ENCODE measurements at regions not wholly inside any gene's neighbourhood (a gene's known extent, or its start where the extent isn't known, plus 50 kb on each side); places are given as distances from the start of the nearest gene placed in this dataset.

GRCh38 chr2:146748046-146748445, 1096.8 kb upstream of the ACVR2A start:
- no peak overlapping the region for H3K4me3 ChIP-seq (ENCODE audit: low read length)
- no peak for DNase-seq (ENCODE audit: low read depth)
- TF ChIP-seq, protein P1, sequence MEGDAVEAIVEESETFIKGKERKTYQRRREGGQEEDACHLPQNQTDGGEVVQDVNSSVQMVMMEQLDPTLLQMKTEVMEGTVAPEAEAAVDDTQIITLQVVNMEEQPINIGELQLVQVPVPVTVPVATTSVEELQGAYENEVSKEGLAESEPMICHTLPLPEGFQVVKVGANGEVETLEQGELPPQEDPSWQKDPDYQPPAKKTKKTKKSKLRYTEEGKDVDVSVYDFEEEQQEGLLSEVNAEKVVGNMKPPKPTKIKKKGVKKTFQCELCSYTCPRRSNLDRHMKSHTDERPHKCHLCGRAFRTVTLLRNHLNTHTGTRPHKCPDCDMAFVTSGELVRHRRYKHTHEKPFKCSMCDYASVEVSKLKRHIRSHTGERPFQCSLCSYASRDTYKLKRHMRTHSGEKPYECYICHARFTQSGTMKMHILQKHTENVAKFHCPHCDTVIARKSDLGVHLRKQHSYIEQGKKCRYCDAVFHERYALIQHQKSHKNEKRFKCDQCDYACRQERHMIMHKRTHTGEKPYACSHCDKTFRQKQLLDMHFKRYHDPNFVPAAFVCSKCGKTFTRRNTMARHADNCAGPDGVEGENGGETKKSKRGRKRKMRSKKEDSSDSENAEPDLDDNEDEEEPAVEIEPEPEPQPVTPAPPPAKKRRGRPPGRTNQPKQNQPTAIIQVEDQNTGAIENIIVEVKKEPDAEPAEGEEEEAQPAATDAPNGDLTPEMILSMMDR (conservative IDR thresholded peaks at IDR 0.05; ENCODE audit: low read length) = no peak

DNA sequence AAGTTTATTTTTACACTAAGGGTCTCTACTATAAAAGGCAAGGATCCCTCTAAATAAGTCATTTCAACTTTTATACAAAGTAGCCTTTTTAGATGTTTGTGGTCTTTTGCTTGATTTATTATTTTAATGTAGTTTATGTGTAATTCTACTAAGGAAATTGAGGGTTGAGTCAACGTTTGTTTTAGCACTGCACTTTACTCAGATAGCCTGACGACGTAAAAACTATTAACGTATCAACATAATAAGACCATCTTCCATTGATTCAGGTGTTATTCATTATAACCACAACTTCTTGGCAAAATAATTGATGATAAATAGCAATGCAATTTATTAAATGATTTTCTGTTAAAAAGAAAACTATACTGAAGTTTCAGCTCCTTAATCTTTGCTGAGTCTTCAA, 1103.6 kb upstream of the ACVR2A start:
- no peak for DNase-seq (ENCODE audit: low read depth)
- TF ChIP-seq, protein P1 (conservative IDR thresholded peaks at IDR 0.05; ENCODE audit: low read length) = no peak
- no peak overlapping the region for H3K4me3 ChIP-seq (ENCODE audit: low read length)

- TF ChIP-seq, protein P1 (conservative IDR thresholded peaks at IDR 0.05; ENCODE audit: low read length) = no peak
- H3K4me3 ChIP-seq (ENCODE audit: low read length) = no peak overlapping the region
- no peak for DNase-seq (ENCODE audit: low read depth)
Measured at GRCh38 chr2:146734821-146735190, 1110.0 kb upstream of the ACVR2A start.

DNA sequence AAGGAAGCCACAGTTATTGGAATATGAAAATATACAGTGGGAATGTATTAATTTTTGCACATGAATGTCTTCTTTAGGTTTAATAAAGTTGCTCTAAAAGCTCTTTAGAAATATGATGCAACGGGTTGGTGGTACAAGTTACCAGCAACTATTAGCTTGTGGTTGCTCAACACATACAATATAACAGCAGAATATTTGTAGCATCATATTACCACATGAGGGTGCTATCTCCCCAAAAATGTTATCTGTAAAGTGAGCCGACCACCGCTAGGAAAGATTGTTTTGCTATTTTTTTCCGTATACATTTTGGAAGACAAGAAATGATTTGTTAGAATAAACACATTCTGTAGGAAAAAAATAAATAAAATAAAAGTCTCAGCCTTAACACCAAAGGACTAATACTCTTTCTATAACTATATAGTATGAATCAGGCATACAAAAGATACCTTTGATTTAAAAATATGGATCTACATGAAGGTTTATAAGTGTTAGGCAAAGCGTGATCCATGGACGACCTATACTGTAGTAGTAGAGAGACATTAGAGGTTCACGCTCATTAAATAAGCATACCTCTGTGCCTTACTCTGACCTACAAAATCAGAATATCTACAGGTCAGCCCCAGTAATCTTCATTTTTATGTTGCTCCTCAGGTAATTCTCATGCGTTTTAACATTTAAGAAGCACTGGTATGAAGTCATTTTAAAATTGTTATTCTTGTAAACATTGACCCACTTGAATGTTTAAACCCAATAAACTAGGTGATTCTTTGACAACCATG, 1110.6 kb upstream of the ACVR2A start:
- H3K4me3 ChIP-seq (ENCODE audit: low read length) = no peak overlapping the region
- peak; percentile 59 for DNase-seq (ENCODE audit: low read depth)
- TF ChIP-seq, protein P1 (conservative IDR thresholded peaks at IDR 0.05; ENCODE audit: low read length) = peak; percentile 61

DNA sequence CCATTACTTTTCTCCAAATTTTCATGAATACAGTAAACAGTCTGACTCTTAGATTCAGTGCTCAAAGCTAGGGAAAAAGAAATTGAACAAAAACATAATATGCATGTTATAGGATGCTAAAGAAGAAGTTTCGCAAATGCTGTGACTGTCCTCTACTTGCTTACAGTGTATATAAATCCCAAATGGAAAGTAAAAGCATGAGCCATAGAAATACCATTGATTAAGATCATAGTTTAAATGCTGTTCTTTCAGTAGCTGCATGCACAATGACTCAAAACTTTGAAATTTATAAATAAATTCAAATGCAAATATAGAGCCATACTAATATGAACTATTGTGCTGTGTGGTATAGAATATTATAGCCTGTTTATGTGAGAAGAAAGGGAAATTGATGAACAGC, 1113.9 kb upstream of the ACVR2A start:
- TF ChIP-seq, protein P1 (conservative IDR thresholded peaks at IDR 0.05; ENCODE audit: low read length) = no peak
- DNase-seq (ENCODE audit: low read depth) = no peak
- no peak overlapping the region for H3K4me3 ChIP-seq (ENCODE audit: low read length)

- H3K4me3 ChIP-seq (ENCODE audit: low read length) = no peak overlapping the region
- TF ChIP-seq, protein P1 (conservative IDR thresholded peaks at IDR 0.05; ENCODE audit: low read length) = no peak
- no peak for DNase-seq (ENCODE audit: low read depth)
Measured at GRCh38 chr2:146721486-146721885, 1123.3 kb upstream of the ACVR2A start.

- DNase-seq (ENCODE audit: low read depth) = no peak
- no peak overlapping the region for H3K4me3 ChIP-seq (ENCODE audit: low read length)
- TF ChIP-seq, protein P1 (conservative IDR thresholded peaks at IDR 0.05; ENCODE audit: low read length) = no peak
Measured at GRCh38 chr2:146720170-146720569, 1124.7 kb upstream of the ACVR2A start.
